ENCODE measurements at regions not wholly inside any gene's neighbourhood (a gene's known extent, or its start where the extent isn't known, plus 50 kb on each side); places are given as distances from the start of the nearest gene placed in this dataset.
"Not testable (repeated sequence)": the region's sequence is repeated elsewhere in the genome, so short reads cannot be mapped to it uniquely, and the experiment has no call there.

DNA sequence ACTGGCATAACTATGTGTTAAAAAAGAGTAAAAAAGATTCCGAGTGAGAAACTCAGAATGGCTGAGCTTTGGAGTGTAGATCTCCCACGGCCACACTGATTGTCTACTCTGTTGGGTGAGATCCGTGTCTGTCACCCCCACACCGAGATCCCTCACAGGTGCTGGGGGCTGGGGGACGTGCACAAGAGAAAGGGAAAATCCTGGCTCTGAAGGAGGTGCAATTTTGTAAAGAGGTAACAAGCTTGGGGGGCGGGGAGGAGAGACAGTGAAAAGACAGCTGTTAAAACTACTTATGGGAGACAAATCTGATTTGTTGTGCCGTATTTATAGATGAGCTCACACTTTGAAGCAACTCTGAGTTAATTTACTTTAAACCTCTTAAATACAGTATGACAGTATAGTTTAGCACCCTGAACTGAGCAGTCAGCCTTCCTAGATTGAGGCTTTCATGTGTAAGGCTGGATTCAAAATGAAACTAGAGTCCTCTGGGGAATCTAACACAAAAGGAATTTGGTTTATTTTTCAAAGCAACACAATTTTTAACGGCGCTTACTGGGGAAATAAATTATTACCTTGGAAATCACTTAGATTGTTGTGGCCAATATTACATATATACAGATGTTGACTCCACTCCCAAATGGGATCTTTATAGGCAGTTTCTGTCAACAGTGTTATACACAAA lies 167.4 kb upstream of the RGS6 start:
- no peak for DNase-seq (ENCODE audit: low spot score)
- H3K36me3 ChIP-seq: no peaks in the 10 kb centered on the region
- no peak overlapping the region for H3K27ac ChIP-seq
- intact Hi-C loops (cut with DNase I): no loop called here
- H3K4me3 ChIP-seq: no peak overlapping the region
- H3K27me3 ChIP-seq (replicated peaks; ENCODE audit: insufficient read depth): no peaks in the 10 kb centered on the region
- no peaks in the 10 kb centered on the region for H3K4me1 ChIP-seq (replicated peaks)
- 12% methylated on average over 9 of the region's 9 CpGs for WGBS
- no peaks in the 10 kb centered on the region for H3K9me3 ChIP-seq
- TF ChIP-seq, protein P1, sequence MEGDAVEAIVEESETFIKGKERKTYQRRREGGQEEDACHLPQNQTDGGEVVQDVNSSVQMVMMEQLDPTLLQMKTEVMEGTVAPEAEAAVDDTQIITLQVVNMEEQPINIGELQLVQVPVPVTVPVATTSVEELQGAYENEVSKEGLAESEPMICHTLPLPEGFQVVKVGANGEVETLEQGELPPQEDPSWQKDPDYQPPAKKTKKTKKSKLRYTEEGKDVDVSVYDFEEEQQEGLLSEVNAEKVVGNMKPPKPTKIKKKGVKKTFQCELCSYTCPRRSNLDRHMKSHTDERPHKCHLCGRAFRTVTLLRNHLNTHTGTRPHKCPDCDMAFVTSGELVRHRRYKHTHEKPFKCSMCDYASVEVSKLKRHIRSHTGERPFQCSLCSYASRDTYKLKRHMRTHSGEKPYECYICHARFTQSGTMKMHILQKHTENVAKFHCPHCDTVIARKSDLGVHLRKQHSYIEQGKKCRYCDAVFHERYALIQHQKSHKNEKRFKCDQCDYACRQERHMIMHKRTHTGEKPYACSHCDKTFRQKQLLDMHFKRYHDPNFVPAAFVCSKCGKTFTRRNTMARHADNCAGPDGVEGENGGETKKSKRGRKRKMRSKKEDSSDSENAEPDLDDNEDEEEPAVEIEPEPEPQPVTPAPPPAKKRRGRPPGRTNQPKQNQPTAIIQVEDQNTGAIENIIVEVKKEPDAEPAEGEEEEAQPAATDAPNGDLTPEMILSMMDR (IDR thresholded peaks at IDR 0.05): no peak
- TF ChIP-seq POLR2AphosphoS5 (IDR thresholded peaks at IDR 0.05) (no peak), POLR2A (IDR thresholded peaks at IDR 0.05) (no peak)

DNA sequence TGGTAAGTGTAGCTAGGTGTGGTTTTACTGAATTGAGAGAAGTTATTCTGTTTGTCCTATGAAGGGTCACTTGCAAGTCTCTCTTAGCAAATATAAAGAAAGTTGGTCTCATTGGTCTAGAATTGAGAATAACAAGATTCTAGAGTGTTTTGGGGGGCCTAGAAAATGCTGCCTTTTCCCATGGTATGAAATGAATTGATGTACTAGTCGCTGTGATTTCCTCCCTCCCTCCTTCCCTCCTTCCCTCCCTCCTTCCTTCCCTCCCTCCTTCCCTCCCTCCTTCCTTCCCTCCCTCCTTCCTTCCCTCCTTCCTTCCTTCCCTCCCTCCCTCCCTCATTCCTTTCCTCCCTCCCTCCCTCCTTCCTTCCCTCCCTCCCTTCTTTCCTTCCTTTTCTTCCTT lies 166.7 kb upstream of the RGS6 start:
- Histone ChIP-seq H3K4me3 (no peak overlapping the region), H3K4me1 (replicated peaks) (no peaks in the 10 kb centered on the region), H3K27ac (no peak overlapping the region), H3K9me3 (no peaks in the 10 kb centered on the region), H3K27me3 (replicated peaks; ENCODE audit: insufficient read depth) (no peaks in the 10 kb centered on the region), H3K36me3 (no peaks in the 10 kb centered on the region)
- no peak for TF ChIP-seq POLR2A (IDR thresholded peaks at IDR 0.05)
- TF ChIP-seq, protein P1 (IDR thresholded peaks at IDR 0.05): no peak
- no peak for TF ChIP-seq POLR2AphosphoS5 (IDR thresholded peaks at IDR 0.05)
- WGBS: 77% methylated on average over 1 of the region's 1 CpG
- intact Hi-C loops (cut with DNase I): no loop called here
- no peak for DNase-seq (ENCODE audit: low spot score)

DNA sequence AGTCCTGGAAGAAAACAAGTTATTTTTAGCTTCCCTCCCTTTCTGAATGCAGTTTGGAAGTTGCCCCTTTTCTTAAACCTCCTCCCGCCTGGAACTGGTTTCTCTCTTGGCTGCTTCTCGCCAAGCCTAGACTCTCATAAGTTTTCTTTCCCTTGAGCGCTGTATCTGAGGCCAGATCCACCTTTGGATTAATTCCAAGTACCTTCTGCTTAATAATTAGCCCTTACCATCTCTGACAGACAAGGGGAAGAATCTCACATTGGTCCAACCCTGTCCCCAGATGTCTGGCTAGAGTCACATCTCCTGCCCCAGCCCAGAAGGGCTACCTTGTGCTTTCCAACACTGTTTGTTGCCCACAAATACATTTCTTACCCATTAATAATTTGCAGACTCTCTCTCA lies 161.8 kb upstream of the RGS6 start:
- no peaks in the 10 kb centered on the region for H3K9me3 ChIP-seq
- no peaks in the 10 kb centered on the region for H3K27me3 ChIP-seq (replicated peaks; ENCODE audit: insufficient read depth)
- no peak overlapping the region for H3K4me3 ChIP-seq
- TF ChIP-seq POLR2A (IDR thresholded peaks at IDR 0.05) (no peak), POLR2AphosphoS5 (IDR thresholded peaks at IDR 0.05) (no peak)
- TF ChIP-seq, protein P1 (IDR thresholded peaks at IDR 0.05): no peak
- H3K4me1 ChIP-seq (replicated peaks): no peaks in the 10 kb centered on the region
- H3K36me3 ChIP-seq: no peaks in the 10 kb centered on the region
- WGBS: 68% methylated on average over 3 of the region's 3 CpGs
- DNase-seq (ENCODE audit: low spot score): no peak
- no peak overlapping the region for H3K27ac ChIP-seq
- intact Hi-C loops (cut with DNase I): no loop called here

DNA sequence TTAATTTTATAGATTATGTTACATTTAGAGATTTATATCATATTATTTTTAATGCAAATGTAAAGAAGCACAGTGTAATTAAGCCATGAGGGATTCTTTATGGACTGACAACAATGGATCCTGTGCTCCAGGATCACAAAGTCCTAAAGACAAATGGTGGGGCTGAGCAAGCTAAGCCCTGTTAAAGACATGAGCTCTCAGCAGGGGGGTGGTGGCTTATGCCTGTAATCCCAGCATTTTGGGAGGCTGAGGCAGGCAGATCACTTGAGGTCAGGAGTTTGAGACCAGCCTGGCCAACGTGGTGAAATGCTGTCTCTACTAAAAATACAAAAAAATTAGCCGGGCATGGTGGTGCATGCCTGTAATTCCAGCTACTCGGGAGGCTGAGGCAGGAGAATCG lies 160.8 kb upstream of the RGS6 start:
- H3K9me3 ChIP-seq; H3K27ac ChIP-seq; H3K4me3 ChIP-seq; H3K36me3 ChIP-seq; H3K4me1 ChIP-seq (replicated peaks); intact Hi-C loops (cut with DNase I); H3K27me3 ChIP-seq (replicated peaks; ENCODE audit: insufficient read depth); DNase-seq (ENCODE audit: low spot score): not testable (repeated sequence)
- 88% methylated on average over 4 of the region's 4 CpGs for WGBS

GRCh38 chr14:71771996-71772395 lies 160.2 kb upstream of the RGS6 start:
- H3K4me3 ChIP-seq: not testable (repeated sequence)
- WGBS: 90% methylated on average over 17 of the region's 17 CpGs

DNA sequence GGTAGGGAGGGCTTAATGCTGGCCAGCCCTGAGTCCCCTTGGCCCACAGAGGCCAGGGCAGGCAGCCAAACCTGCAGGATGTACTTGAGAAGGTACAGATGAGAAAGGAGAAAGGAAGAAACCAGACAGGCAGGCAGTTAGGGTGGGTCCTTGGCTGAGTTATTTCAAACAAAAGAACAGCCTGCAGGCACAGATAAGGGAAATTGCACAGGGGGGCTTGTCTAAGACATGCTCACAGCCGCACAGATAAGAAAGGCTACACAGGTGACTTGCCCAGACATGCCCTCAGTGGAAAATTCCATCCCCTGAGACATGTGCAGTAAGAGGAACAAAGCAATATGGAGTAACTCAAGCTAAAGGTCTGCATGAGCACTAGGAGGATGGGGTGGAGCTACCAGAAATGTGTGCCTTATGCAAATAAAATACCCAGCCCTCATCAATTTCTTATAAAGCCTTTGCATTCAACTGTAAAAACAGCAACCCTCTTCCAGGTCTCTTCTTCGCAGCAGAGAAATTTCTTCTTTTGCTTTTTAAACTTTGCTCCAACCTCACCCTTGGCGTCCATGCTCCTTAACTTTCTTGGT lies 158.2 kb upstream of the RGS6 start:
- WGBS: 83% methylated on average over 3 of the region's 3 CpGs

More at GRCh38 chr14:71771996-71772395, 160.2 kb upstream of the RGS6 start:
- intact Hi-C loops (cut with DNase I); H3K4me1 ChIP-seq (replicated peaks); H3K27ac ChIP-seq; H3K27me3 ChIP-seq (replicated peaks; ENCODE audit: insufficient read depth); DNase-seq (ENCODE audit: low spot score); H3K36me3 ChIP-seq; H3K9me3 ChIP-seq: not testable (repeated sequence)

More for the DNA sequence above, 158.2 kb upstream of the RGS6 start:
- intact Hi-C loops (cut with DNase I): no loop called here
- Histone ChIP-seq H3K9me3 (no peaks in the 10 kb centered on the region), H3K4me3 (no peak overlapping the region), H3K27me3 (replicated peaks; ENCODE audit: insufficient read depth) (no peaks in the 10 kb centered on the region), H3K27ac (no peak overlapping the region), H3K36me3 (no peaks in the 10 kb centered on the region), H3K4me1 (replicated peaks) (no peaks in the 10 kb centered on the region)
- TF ChIP-seq POLR2A (IDR thresholded peaks at IDR 0.05) (no peak), POLR2AphosphoS5 (IDR thresholded peaks at IDR 0.05) (no peak)
- TF ChIP-seq, protein P1 (IDR thresholded peaks at IDR 0.05): no peak
- no peak for DNase-seq (ENCODE audit: low spot score)

Measured in prostate gland (tissue), 2 donors.